Cardiac fibroblast (primary cell): ENCODE measurements at regions not wholly inside any gene's neighbourhood (a gene's known extent, or its start where the extent isn't known, plus 50 kb on each side); places are given as distances from the start of the nearest gene placed in this dataset.

Experiments
- DNase-seq, 2 donors: peaks; one replicate each; pipeline versions ENCODE4 v3.0.0 to v3.0.0-alpha.2; 2010; ENCODE audit warnings: low read depth in 2 of 2
- H3K4me3 ChIP-seq, 2 donors: replicated peaks in 1 of 2; 1 replicate in 1 of 2; 2 replicates in 1 of 2; pipeline ENCODE4 v1.5.1; 2011; ENCODE audit warnings: low read depth in 2 of 2, low read length in 2 of 2, mild to moderate bottlenecking in 2 of 2, moderate library complexity in 1 of 2
- TF ChIP-seq, protein P1 (sequence below): IDR thresholded peaks from one replicate; pipeline ENCODE4 v1.5.1; 2011; ENCODE audit warnings: low read depth, mild to moderate bottlenecking, low read length, inconsistent platforms

DNA sequence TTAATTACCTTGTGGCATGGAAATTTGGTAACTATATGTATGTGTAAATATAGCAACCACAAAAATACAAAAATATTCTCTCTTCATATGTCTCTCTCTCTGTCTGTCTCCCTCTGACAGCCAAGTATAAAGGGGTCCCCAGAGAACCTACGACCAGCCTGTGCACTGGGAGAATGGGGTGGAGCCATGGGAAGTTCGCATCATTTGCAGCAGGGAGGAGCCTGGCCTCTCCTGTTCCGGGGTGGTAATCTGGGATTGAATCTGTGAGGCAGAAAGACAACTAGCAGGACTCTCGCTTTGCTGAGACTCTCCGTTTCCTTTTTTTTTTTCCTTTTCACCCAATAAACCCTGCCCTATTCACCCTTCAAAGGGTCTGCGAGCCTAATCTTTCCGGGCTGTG is 1109.1 kb downstream of the HACE1 start:
- H3K4me3 ChIP-seq, result no peak overlapping the region
- TF ChIP-seq, protein P1, sequence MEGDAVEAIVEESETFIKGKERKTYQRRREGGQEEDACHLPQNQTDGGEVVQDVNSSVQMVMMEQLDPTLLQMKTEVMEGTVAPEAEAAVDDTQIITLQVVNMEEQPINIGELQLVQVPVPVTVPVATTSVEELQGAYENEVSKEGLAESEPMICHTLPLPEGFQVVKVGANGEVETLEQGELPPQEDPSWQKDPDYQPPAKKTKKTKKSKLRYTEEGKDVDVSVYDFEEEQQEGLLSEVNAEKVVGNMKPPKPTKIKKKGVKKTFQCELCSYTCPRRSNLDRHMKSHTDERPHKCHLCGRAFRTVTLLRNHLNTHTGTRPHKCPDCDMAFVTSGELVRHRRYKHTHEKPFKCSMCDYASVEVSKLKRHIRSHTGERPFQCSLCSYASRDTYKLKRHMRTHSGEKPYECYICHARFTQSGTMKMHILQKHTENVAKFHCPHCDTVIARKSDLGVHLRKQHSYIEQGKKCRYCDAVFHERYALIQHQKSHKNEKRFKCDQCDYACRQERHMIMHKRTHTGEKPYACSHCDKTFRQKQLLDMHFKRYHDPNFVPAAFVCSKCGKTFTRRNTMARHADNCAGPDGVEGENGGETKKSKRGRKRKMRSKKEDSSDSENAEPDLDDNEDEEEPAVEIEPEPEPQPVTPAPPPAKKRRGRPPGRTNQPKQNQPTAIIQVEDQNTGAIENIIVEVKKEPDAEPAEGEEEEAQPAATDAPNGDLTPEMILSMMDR, result no peak
- no peak for DNase-seq

DNA sequence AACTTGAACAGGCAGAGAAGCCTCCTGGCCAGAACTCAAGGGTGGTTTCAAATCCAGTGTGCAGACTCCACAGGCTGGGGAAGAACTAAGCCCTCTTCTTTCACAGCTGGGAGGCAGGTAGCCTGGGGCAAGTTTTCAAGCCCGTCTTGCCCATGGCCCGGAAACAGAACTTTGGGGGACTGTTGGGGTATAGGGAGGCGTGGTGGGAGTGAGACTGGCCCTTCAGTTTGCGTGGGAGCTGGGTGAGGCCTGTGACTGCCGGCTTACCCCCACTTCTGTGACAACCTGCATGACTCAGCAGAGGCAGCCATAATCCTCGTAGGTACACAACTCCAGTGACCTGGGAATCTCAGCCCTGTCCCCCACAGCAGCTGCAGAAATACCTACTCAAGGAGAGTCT is 1125.7 kb downstream of the HACE1 start:
- TF ChIP-seq, protein P1, result no peak
- DNase-seq, result no peak
- no peak overlapping the region for H3K4me3 ChIP-seq

DNA sequence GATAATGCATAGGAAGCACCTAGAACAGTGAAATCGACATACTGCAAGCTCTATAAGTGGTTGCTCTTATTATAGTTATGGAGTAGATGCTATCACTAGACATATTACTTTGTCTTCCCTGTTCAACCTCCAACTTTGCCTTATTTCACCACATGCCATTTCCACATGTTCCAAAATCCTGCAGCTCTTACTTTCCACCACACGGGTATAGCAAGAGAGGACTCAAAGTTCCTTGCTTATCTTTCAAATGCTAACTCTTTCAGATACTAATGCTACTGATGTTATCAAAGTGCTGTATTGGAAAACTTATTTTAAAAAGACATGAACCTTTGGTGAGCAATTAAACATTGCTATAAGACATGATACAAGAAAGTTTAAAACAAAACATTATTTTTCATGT is 1130.1 kb downstream of the HACE1 start:
- TF ChIP-seq, protein P1, result no peak
- no peak overlapping the region for H3K4me3 ChIP-seq
- DNase-seq, result no peak

DNA sequence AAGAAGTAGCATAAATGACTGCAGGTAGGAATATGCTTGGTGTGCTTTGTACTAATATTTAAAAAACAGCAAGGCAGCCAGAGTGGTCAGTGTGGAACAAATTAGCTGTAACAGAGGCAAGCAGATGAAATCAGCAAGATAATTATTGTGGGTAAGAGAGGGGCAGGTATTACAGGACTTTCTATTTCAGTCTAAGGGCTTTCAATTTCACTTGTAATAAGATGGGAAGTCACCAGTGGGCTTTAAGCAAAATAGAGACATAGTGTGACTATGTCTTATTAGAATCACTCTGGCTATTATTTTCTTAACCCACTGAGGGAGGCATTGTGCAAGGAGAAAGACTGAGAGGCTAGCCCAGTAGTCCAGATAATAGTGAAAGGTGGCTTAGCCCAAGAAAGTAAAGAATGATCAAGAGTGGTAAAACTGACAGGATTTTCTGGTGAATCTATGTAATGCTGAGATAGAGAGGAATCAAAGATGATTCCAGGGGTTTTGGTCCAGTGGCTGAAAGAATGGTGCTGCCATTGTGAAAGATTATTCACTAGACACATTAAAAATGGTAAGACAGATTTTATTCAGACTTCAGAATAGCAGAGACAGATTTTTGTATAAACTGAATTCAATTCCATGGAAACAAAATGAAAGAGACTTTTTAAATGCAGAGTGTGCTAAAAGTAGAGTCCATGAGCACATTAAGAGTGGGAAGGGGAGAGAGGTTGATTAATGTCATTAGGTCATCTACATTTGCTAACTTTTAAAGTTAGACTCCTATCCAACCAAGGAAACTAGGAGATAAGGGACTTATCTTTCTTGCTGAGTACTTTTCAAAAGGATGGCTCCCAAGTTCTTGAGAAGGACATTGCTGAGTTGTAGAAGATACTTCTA is 1136.0 kb downstream of the HACE1 start:
- no peak overlapping the region for H3K4me3 ChIP-seq
- TF ChIP-seq, protein P1, result no peak
- DNase-seq, result no peak

DNA sequence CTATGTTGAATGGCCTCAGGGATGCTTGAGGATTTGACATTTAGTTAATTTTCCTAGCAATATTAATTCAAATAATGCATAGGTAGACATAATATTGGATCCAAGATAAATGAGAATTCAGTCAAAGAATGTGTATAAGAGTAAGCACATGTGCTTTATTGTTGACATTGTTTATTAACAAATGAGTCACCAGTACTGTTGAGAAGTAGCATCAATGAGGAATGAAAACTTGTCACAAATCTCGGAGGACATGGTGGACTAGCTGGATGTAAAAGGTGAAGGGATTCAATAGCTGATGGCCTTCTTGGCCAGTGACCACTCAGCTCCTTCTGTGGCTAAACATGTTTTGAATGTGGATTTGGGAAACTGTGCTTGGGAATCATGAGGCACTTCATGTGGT is 1137.0 kb downstream of the HACE1 start:
- peak in 1 of 2 donors; percentile 1 for DNase-seq
- TF ChIP-seq, protein P1, result no peak
- no peak overlapping the region for H3K4me3 ChIP-seq

DNA sequence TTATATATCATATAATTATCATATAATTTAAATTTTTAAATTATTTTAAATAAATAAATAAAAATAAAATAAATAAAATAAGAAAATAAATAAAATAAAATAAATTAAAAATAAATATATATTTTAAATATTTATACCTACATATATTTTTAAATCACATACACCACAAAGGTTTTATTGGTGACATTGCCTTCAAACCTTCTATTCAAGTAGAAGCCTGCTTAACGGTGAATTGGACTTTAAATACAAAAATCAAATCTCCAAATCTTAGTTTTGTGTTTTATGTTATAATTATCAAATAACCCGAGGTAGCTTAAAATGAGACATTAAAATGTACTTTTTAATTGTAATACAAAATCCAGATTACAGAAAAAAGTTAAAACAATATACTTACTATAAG is 1137.8 kb downstream of the HACE1 start:
- H3K4me3 ChIP-seq, result no peak overlapping the region
- TF ChIP-seq, protein P1, result no peak
- DNase-seq, result no peak

DNA sequence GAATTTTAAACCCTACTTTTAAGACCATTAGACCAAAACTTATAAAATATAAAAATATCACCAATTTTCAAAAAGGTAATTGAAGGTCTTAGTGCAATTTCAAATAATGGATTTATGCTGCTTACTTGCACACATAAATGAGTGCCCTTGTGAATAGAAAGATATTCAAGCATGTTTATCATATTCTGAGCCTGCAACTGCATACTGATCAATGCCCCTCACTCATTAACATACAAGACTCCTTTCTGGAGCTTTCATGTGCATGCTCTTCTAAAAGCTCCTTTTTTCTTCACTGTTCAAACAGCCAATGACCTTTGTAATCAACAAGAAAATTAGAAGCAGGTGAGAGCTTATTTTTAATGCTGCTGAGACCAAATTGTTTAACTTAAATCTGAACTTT is 1139.3 kb downstream of the HACE1 start:
- DNase-seq, result no peak
- TF ChIP-seq, protein P1, result no peak
- no peak overlapping the region for H3K4me3 ChIP-seq
